ENCODE measurements at regions not wholly inside any gene's neighbourhood (a gene's known extent, or its start where the extent isn't known, plus 50 kb on each side); places are given as distances from the start of the nearest gene placed in this dataset.
"Not testable (repeated sequence)": the region's sequence is repeated elsewhere in the genome, so short reads cannot be mapped to it uniquely, and the experiment has no call there.

- DNase-seq, result no peak
These were observed 161.4 kb upstream of the CDH11 start for GRCh38 chr16:65283181-65283651.

GRCh38 chr16:65281586-65281985, 159.7 kb upstream of the CDH11 start:
- DNase-seq, result no peak

DNA sequence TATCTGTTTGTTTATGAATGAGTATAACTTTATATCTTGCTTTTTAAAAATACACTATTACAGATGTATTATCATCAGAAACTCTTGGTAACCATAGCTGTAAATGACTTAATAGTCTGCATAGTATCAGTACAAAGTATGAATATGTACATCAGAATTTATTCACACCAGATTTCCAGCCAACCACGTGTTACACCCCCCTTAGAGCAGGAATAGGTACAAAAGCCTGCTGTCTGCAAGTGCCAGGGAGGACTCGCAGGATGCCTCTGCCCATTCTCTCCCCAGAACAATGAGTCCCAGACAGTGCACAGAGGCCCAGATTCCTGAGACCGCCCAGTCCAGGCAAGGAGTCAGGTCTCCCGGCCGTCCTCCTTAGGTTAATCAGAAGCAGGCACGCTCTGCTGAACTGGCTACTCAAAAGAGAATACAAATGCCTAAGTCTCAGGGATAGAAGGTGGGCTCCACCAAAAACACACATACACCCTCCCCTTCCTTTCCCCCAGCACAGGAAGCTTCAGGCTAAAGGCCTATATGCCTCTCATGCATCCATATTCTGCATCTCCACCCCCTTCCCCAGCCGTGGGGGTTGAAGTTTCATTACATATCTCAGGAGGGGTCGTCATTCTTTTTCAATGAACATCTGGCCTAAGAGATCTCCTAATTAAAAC, 159.1 kb upstream of the CDH11 start:
- DNase-seq, result no peak

GRCh38 chr16:65279576-65279975, 157.7 kb upstream of the CDH11 start:
- DNase-seq, result no peak

- DNase-seq, result no peak
These were observed 157.0 kb upstream of the CDH11 start for GRCh38 chr16:65278874-65279273.

- DNase-seq, result no peak
These were observed 152.7 kb upstream of the CDH11 start for GRCh38 chr16:65274566-65274965.

DNA sequence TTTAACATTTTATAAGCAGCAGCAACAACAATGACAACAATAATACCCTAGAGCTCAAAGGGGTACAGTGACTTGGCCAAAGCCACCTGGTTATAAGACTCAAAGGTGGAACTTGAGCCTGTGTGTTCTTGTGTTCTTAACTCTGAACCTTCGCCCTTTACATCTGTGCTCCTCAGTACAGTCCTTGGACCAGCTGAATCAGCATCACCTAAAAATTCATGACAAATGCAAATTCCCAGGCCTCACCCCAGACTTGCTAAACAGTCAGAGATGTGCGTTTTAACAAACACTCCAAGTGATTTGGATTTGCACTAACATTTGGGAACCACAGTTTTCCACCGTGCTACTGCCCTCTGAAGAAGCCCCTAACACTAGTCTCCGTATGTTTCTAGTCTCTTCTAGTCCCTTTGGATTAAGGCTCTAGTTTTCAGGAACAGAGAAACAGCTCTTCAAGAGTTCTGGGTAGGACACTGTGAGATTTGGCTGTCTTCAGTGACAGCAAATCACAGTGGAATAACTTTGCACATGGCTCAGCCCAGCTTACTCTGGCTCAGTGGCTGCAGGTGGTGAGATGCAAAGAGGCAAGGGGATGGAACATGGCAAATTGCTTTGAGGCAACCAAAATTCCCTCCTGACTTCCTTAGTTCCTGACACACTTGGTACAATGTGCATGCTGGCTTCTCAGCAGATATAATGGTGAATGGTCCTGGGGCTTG, 151.0 kb upstream of the CDH11 start:
- DNase-seq, result no peak

DNA sequence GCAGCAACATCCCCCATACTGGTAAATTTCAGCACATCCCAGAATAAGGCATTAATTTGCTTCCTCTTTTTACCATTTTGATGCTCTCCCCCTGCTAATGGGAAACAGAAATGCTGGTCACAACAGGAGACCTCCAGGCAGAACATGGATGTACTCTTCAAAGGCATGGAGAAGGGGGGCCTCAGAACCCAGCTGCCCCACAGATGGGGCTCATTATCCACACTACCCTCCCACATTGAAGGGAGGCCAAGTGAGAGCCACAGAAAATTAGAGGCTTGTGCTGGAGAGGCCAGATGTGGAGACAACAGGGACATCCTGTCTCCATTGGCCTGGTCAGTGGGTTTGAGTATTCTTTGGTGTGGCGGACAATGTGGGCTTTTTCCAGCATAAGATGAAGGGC, 150.1 kb upstream of the CDH11 start:
- DNase-seq, result no peak

DNA sequence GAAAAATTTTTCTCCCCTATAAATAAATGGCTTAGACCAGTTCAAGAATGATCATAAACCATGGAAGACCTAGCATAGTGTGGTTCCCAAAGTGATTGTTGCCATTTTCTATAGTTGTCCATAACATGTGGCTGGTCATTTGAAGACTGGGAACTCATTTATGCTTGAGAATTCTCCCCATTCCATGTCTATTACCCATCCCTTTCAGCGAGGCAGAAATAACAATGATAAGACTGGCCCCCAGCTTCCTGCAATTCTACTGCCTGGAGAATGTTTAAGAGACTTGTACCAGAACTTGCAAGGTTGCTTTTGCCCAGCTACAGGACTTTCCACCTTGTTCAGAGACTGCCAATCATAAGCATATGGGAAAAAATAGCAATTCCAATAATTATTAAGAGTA, 146.5 kb upstream of the CDH11 start:
- no peak for DNase-seq

DNA sequence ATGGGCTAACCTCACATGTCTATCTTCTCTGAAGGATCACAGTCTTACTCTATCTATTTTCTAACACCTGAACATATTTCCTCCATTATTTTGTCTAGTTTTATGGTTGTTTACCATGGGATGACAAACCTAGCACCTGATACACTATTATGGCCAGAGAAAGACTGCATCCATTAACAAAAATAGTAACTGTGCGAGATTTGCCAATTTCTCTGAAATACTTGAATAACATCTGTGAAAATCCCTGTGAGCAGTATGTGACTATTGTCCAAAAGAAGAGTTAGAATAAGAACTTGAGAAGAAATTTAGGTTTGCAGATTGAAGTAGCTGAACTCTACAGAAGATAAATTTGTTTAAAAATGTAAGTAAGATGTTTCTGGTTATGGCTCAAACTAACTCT, 142.0 kb upstream of the CDH11 start:
- DNase-seq, result no peak

DNA sequence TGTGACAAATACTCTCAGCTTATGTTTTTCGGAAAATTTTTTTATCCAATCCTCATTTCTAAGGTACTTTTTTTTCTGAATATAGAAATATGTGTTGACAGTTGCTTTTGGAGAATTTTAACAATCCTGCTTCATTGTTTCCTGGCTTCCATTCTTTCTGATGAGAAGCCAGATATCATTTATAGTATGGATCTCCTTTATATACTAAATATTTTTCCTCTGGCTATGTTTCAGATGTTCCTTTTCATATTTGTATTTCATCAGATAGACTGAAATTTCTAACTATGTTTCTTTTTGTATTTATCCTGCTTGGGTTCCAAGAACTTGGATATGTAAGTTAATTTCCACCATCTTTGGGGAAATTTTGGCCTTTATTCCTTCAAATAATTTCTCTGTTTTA, 138.9 kb upstream of the CDH11 start:
- no peak for DNase-seq

DNA sequence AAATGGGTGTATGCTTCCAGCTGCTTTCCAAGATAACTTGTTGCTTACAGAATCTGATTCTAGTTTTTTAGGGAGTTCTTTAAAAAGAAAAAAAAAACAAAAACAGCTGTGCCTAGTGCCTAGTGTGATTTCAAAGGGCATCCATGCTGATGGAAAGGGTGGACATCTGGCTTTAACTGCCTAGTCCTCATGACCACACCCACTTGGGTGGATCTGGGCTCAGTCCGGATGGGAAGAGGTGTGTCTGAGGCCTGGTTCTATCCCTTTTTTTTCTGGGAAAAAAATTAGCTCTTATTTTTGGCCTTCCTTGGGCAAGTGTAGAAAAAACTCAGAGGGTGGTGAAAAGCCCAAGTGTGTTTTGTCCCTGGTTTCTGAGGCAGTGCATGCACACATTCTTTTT, 132.3 kb upstream of the CDH11 start:
- DNase-seq, result no peak

DNA sequence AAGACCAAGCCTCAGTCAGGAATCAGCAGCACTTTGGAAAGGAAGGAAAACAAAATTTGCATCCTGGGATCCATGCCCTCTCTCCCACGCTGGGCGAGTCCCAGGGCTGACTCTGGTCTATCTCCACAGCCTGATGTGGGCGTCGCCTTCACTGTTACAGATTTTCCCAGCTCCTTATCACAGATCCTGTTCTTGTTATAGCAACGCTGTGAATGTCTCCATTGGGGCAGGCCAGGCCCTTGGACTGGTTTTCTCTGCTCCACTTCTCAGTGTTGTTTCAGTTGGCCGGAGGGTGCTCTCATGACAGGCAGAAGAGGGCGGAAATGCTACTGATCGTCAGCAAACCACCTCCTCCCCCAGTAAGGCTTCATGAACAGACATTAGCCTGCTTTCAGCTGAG, 127.9 kb upstream of the CDH11 start:
- no peak for DNase-seq

DNA sequence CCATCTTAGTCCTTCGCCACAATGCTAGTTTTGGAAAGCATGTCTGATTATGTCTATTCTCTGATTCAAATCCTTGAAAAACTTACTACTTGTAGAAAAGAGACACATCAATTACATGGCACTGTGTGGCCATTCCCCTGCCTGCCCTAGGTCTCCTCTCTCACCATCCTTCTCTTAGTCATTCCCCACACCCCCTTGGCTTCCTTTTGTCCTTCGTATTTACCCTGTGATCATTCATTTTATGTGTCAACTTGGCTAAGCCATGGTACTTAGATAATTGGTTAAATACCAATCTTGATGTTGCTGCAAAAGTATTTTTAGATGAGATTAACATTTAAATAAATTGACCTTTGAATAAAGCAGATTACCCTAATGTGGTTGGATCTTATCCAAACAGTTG, 122.9 kb upstream of the CDH11 start:
- DNase-seq, result no peak

DNA sequence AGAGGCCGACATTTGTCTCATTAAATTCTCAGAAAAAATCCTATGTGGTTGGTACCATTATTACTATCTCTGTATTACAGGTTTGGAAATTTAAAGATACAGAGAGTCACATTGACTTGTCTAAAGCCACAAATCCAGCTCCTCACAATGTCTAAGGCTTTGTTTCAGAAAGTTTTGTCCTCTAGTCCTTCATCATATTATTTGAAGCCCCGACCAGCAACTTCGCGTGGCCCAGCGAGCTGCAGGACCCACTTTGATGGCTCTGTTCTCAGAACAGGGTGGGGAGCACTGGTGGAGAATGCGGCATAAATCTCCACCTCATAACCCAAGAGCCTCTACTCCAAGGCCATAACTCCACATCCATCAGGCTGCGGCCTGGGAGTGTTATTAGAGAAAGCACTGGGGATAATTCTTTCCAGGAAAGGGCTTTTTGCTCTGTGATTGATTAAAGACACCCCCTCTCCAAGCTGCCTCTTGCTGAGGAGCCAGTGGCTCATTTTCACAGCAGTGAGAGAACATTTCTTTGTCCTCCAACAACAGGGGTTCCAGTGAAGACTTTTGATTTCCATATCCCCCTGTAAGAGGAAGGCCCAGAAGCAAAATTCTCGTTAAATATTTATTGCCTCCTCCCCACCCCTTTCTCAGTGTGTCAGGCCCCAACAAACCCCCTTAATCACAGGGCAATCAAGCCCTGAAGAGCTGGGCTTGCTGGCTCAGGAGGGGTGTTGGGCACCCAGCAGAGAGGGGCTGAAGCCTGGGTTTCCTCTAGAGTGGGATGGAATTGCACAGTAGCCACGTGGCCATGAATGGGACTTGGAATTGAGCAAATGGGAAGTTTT, 113.7 kb upstream of the CDH11 start:
- DNase-seq, result no peak

- not testable (repeated sequence) for DNase-seq
These were observed 113.0 kb upstream of the CDH11 start for GRCh38 chr16:65234721-65235320.

DNA sequence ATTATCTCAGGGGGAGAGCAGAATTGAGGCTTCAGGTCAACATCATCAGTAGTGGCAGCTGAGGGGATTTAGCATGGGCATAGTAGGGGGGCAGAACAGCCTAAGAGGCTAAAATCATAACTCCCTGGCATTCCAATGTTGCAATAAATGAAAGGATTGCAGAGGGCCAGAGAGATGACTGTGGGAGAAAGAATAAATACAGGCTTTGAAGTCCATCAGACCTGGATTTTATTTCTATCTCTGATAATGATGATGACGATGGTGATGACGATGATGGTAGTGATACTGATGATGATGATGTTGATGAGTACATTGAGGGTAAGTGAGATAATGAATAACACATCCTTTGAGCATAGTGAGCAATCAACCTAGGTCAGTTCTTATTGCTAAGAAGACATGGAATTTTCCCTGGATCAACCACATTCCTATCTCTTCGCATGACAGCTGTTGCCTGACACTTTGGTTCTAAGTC, 107.4 kb upstream of the CDH11 start:
- no peak for DNase-seq

- no peak for DNase-seq
These were observed 105.4 kb upstream of the CDH11 start for GRCh38 chr16:65227150-65227835.

- DNase-seq, result no peak
These were observed 104.2 kb upstream of the CDH11 start for GRCh38 chr16:65226077-65226476.

- DNase-seq, result no peak
These were observed 103.6 kb upstream of the CDH11 start for GRCh38 chr16:65225488-65225887.

- DNase-seq, result no peak
These were observed 103.1 kb upstream of the CDH11 start for GRCh38 chr16:65224994-65225393.

- no peak for DNase-seq
These were observed 102.6 kb upstream of the CDH11 start for GRCh38 chr16:65224471-65224870.

DNA sequence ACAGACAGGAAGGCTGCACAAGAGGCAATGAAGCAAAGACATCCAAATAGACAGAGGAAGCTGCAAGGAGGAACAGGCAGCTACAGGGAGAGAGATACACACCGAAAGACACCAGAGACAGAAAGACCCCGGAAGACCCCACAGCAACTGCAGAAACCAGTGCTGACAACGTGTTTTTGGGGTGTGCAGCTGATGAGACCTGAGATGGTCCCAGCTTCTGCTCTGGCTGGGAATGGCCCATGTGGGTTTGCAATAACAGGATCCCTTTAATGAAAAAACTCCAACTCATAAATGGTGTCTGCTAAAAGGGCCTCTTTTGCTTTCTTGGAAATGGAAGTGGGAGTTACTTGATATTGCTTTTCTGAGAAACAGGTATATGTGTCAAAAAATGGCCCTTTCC, 101.5 kb upstream of the CDH11 start:
- DNase-seq, result no peak

Measured in activated naive CD4-positive, alpha-beta T cell (primary cell).